ENCODE measurements at regions not wholly inside any gene's neighbourhood (a gene's known extent, or its start where the extent isn't known, plus 50 kb on each side); places are given as distances from the start of the nearest gene placed in this dataset.
"Not testable (repeated sequence)": the region's sequence is repeated elsewhere in the genome, so short reads cannot be mapped to it uniquely, and the experiment has no call there.

DNA sequence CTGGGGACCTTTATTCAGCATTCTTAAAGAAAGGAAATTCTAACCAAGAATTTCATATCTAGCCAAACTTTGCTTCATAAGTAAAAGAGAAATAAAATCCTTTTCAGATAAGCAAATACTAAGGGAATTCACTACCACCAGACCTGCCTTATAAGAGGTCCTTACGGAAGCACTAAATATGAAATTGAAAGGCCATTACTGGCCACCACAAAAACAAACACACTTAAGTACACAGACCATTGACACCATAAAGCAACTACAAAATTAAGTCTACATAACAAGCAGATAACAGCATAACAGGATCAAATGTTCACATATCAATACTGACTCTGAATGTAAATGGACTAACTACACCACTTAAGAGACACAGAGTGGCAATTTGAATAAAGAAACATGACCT lies 361.4 kb upstream of the POU5F2 start:
- no peak for DNase-seq (ENCODE audit: low spot score)

DNA sequence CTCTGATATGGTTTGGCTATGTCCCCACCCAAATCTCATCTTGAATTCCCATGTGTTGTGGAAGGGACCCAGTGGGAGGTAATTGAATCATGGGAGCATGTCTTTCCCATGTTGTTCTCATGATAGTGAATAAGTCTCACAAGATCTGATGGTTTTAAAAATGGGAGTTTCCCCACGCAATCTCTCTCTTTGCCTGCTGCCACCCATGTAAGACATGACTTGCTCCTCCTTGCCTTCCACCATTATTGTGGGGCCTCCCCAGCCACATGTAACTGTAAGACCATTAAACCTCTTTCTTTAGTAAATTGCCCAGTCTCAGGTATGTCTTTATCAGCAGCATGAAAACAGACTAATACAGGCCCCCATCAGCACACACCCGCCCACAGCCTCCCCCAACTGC lies 356.0 kb upstream of the POU5F2 start:
- not testable (repeated sequence) for DNase-seq (ENCODE audit: low spot score)

DNA sequence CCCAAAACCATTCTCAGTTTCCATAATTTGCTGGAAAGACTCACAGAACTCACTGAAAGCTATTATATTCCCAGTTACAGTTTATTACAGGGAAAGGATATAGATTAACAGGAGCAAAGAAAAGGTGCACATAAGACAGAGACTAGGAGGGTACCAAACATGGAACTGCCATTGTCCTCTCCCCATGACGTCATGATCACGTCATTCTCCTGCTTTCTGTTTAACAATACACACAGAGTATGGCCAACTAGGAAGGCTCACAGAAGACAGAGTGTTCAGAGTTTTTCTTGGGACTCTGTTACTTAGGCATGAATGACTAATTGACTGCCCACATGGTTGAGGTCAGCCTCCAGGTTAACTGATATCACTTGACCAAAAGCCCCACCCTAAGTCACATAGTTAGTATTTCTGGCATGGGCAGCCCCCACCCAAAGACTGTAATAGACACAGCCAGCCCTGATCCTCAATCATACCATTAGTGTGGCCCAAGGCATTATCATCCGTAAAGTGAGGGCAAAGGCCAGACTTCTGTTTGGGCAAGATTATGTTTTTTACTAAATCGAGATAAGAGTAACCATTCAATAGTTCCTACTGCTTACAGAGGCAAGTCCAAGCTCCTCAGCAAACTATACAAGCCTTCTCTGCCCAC lies 353.5 kb upstream of the POU5F2 start:
- DNase-seq (ENCODE audit: low spot score), result no peak

DNA sequence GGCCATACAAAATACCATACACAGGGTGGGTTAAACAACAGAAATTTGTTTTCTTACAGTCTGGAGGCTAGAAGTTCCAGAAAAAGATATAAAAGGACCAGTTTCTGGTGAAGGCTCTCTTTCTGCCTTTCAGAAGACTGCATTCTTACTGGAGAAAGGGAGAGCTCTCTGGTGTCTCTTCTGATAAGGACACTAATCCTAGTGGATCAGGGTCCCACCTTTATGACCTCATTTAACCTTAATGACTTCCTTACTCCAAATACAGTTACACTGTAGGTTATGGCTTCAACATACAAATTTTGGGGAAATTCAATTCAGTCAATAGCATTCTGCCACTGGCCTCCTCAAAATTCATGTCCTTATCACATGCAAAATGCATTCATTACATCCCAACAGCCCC lies 351.9 kb upstream of the POU5F2 start:
- no peak for DNase-seq (ENCODE audit: low spot score)

DNA sequence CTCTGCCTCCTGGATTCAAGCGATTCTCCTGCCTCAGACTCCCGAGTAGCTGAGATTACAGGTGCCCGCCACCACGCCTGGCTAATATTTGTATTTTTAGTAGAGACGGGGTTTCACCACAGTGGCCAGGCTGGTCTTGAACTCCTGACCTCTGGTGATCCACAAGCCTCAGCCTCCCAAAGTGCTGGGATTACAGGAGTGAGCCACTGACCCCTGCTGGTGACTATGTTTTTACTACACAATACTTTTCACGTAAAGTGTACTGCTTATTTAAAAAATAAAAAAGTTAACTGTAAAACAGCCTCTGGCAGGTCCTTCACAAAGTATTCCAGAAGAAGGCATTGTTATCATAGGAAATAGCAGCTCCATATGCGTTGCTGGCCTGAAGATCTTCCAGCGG lies 345.2 kb upstream of the POU5F2 start:
- not testable (repeated sequence) for DNase-seq (ENCODE audit: low spot score)

DNA sequence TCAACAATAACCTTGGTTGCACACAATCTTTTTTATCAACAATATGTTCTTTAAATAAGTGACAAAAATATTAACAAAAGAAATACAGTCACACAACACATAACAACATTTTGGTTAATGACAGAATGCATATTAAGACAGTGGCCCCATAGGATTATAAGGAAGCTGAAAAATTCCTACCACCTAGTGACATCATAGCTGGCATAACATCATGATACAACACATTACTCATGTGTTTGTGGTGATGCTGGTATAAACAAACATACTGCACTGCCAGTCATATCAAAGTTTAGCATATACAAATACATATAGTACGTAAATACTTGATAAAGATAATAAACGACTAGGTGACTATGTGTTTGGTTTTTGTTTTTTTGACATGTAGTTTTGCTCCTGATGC lies 344.8 kb upstream of the POU5F2 start:
- no peak for DNase-seq (ENCODE audit: low spot score)

DNA sequence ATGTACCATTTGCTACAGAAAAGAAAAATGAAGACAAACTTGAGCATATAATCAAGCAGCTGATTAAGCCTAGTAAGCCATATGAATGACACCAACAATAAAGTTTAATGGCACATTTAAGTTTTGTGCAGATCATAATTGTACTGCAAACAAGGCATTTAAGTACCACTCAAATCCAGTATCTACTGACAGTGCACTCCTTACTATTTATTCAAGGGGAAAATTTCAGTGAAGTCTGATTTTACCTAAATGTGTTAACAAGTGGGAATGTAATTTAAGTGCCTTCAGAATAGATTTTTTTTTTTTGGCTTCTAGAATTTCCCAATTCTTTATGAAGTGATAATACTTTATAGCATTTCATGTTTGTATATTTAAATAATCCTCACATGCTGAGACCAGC lies 341.0 kb upstream of the POU5F2 start:
- no peak for DNase-seq (ENCODE audit: low spot score)

DNA sequence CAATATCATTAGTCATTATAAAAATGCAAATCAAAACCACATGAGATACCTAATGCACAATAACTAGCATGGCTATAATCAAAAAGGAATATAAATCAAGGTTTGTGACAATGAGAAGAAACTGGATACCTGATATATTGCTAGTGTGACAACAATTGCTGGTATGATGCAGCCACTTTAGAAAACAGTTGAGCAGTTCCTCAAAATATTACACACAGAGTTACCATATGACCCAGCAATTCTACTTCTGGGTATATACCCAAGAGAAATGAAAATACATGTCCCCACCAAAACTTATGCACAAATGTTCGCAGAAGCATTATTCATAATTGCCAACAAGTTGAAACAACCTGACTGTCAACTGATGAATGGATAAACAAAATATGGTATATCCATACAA lies 339.7 kb upstream of the POU5F2 start:
- DNase-seq (ENCODE audit: low spot score), result no peak

DNA sequence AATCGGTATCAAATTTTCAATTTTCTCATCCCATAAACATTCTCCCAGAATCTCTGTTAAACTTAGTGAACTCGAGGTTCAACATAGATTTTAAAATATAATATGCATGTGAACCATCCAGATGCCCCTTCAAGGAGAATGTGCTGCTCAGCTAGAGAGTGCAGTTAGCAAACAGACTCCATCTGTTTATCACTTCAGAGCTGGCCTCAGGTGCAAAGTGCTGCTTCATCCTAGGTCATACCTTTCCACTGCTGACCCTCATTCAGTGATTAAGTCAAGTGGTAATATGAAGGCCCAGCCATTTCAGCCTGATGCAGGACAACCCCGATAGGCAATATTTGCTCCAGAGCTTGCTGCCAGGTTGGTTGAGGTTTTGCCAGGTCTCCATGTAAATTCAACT lies 339.0 kb upstream of the POU5F2 start:
- no peak for DNase-seq (ENCODE audit: low spot score)

DNA sequence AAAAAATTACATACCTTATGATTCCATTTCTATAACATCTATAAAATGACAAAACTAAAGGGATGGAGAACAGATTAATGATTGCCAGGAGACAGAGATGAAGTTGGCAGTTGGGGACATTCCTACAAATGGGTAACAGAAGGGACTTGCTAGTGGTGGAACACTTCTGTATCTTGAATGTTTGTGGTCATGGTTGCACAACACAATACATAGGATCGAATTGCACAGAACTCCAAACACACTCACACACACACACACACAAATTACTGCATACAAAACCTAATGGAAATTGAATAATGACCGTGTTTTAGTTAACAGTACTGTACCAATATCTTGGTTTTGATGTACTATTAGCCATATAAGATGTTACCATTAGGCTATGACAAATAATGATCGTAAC lies 330.7 kb upstream of the POU5F2 start:
- no peak for DNase-seq (ENCODE audit: low spot score)

DNA sequence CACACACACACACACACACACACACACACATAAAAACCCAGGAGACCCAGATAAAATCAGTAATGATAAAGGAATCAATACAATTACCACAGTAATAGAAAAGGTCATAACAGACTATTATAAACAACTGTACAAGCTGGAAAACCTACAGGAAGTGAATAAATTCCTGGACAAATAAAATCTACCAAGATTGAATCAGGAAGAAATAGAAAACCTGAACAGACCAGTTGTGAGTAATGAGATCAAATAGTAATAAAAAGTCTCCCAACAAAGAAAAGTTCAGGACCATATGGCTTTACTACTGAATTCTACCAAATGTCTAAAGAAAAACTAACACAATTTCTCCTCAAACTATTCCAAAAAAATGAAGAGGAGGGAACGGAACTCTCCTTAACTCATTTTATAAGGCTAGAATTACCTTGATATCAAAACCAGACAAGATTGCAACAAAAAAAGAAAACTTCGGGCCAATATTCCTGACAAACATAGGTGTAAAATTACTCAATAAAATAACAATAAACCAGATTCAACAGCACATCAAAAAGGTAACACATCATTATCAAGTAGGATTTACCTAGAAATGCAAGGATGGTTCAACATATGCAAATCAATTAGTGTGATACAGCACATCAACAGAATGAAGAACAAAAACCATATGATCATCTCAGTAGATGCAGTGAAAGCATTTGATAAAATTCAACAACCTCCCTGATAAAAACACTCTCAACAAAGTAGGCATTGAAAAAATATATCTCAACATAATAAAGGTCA lies 325.2 kb upstream of the POU5F2 start:
- no peak for DNase-seq (ENCODE audit: low spot score)

DNA sequence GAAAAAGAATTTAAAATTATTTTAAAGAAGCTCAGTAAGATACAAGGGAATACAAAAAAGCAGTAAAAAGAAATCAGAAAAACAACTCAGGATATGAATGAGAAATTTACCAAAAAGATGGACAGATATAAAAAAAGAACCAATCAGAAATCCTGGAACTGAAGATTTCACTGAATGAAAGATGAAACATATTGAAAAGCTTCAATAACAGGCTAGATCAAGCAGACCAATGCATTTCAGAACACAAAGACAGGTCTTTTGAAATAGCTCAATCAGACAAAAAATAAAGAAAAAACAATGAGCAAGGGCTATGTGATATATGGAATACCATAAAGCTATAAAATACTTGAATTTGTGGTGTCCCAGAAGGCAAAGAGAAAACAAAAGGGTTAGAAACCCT lies 322.6 kb upstream of the POU5F2 start:
- DNase-seq (ENCODE audit: low spot score), result no peak

DNA sequence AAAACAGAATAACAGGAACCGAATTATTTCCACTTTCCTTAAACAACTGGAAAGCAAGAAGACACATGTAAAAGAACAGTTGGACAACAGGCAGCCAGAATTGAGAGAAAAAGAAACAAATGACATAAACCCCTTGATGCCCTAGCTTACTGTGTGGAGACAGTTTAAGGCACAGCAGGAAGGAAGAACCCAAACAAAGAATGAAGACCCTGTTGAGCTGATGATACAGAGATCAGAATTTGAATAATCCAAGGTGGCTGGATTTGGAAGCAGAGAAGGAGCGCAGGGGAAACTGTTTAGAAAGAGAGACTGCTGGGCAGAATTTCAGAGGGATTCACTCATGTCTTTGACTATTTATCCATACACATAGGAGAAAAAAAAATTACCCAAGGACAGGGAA lies 316.3 kb upstream of the POU5F2 start:
- no peak for DNase-seq (ENCODE audit: low spot score)

DNA sequence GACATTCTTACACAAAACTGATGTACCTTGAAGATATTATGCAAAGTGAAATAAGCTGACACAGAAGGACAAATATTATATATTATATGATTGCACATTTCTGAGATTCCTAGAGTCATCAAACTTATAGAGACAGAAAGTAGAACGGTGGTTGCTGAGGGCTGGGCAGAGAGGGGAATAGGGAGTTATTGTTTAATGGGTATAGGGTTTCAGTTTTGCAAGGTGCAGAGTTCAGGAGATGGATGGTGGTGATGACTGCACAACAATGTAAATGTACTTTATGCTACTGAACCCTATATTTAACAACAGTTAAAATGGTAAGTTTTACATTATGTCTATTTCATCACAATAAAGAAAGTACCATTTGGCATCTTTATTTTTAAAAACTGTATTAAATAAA lies 315.8 kb upstream of the POU5F2 start:
- no peak for DNase-seq (ENCODE audit: low spot score)

DNA sequence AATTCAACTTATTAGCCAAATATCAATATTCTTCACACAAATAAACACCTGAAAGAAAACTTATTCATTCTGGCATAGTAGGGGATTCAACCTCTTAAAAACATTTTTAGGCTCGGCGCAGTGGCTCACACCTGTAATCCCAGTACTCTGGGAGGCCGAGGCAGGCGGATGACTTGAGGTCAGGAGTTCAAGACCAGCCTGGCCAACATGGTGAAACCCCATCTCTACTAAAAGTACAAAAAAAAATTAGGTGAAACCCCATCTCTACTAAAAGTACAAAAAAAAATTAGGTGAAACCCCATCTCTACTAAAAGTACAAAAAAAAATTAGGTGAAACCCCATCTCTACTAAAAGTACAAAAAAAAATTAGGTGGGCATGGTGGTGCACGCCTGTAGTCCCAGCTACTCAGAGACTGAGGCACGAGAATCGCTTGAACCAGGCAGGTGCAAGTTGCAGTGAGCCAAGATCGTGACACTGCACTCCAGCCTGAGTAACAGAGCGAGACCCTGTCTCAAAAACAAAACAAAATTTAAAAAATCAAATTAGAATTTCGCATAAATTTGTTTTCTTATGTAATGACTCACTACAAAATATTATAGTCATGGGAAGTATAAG lies 308.0 kb upstream of the POU5F2 start:
- DNase-seq (ENCODE audit: low spot score), result not testable (repeated sequence)

DNA sequence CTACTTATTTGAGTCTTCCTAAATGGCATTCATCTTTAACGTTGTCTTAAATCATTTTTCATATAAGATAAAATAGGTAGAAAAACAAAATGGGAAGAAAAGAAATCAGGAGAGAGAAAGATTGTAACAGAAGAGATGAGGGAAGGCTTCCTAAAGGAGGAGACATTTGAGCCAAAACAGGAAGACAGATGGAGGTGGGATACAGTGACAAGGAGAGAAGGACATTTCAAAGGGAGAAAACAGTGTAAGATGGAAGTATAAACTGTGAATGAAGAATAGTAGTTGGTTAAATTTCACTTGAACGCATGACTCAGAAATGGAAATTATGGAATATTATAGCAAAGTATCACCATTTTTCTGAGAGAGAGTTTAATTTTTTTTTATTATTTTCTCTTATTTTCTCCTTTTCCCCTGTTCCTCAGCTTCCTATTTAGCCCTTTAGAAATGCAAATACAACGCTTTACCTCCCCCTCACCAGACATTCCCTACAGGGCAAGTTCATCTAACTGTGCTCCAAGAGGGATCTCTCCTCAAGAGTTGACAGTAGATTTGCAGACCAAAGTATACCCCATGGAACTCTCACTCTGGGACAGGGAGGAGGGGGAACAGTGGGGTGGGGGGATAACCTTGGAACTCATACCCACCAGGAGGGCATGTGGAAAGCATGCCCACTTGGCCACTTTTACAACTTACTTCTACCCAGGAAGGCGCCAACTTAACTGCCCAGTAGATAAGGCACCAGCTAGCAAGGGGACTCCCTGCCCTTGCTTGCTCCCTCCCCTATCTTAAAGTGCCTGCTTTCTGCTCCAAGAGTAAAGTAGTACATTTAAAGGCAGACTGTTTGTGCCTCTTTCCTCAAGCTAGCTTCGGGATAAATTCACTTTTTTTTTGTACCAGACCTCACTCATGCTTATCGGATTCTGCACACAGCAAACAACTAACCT lies 304.7 kb upstream of the POU5F2 start:
- DNase-seq (ENCODE audit: low spot score), result no peak

DNA sequence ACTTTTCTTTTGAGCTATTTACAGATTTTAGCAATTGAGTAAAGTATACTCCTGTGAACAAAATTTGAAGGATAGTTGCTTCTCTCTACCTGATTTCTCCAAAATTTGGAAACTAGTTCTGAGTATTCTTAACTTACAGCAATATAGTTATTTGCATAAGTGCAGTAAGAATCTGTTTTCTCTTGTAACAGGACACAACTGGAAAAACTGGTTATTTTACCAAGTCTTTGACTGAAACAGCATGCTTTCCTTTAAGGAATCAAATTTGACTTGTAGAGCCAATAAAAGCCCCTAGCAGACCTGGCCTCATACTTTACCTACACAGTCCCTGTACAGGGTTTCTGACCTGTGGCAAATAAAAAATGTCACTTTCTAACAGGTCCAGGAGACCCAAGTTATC lies 301.9 kb upstream of the POU5F2 start:
- DNase-seq (ENCODE audit: low spot score), result no peak

DNA sequence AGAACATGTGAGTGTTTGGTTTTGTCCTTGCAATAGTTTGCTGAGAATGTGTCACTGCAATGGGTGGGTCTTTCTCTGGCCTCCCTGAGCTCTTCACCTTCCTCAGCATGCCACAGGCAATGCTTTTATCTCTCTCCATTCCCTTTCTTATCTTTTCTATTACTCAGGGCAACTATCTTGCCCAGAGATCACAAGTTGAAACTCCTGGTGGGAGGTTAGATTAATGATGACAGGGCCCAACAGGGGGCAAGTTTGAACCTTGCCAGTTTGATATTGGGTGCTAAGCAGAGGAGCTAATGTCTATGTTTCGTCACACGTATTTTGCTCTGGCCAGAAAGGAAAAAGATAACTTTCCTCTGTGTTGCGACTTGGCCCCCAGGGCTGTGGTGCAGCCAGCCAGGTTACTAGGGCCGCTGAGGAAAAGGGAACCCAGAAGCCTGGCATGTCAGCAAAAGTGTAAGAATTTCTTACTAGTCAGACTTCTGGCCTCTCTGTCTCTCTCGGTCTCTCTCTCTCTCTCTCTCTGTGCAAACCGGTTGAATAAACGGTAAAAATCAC lies 299.3 kb upstream of the POU5F2 start:
- no peak for DNase-seq (ENCODE audit: low spot score)

DNA sequence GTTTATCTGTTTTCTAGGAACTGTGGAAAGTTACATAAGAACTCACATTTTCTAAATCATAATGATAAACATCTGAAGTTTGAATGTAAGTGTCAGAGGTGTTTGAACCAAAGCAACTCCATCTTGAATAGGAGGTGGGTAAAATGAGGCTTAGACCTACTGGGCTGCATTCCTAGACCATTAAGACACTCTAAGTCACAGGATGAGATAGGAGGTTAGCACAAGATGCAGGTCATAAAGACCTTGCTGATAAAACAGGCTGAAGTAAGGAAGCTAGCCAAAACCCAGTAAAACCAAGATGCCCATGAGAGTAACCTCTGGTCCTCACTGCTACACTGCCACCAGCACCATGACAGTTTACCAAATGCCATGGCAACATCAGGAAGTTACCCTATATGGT lies 297.7 kb upstream of the POU5F2 start:
- DNase-seq (ENCODE audit: low spot score), result no peak

DNA sequence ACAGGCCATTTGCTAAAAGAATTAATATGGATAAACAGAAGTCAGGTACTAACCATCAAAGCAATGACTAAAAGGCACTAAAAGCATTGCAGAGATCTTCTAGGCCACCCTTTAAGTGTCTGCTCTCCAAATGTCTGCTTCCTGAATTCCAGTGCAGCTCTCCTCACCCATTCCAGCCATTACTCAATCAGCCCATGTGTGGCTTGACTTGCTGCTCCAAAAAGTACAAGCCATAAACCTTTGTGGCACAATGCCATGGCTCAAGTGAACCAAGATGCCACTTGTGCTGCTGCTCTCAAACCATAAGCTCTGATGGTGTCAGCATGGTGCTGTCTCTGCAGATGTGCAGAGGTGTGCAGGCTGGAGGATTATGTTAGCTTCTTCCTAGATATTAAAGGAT lies 290.2 kb upstream of the POU5F2 start:
- DNase-seq (ENCODE audit: low spot score), result no peak

DNA sequence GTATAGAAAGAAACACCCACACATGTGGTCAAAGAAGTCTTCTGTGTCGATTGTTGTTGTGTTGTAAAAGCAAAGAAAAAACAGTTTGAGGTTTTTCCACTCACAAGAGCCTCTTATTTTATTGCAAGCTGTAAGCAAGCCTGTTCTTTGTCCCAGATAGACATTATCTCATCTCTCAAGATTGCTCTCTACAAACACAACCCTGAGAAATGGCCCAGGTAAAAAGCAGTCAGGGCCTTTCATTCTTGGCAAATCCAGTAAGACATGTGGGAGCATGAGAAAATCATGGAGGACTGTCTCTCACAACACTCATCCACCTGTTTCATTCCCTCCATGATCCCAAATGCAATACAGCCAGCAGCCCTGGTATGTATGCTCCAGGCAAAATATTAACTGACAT lies 286.6 kb upstream of the POU5F2 start:
- DNase-seq (ENCODE audit: low spot score), result no peak

DNA sequence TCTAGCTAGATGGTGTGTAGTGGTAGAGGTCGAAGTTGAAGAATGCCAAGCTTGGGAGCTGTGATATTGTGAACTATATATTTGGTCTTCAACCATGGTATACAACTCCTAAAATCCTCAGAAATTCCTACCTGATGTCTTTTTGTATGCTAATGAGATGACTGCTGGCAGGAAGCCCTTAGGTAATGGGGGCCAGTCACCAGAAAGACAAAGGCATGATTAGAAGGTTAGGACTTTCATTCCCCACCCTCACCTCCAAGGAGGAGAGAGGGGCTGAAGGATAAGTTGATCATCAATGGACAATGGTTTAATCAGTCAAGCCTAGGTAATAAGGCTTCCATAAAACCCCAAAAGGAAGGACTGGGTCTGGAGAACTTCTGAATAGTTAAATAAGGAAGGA lies 285.7 kb upstream of the POU5F2 start:
- no peak for DNase-seq (ENCODE audit: low spot score)

All from CD4-positive, alpha-beta T cell treated with Interleukin-6 at 100 ng/mL for 8 hours (primary cell).